Keratinocyte (primary cell): ENCODE measurements at regions not wholly inside any gene's neighbourhood (a gene's known extent, or its start where the extent isn't known, plus 50 kb on each side); places are given as distances from the start of the nearest gene placed in this dataset.

ENCODE experiments used
- DNase-seq: peaks from one replicate; pipeline ENCODE4 v3.0.0-alpha.2; 2011; ENCODE audit warnings: low read depth, missing footprints, low spot score
- FAIRE-seq: peaks from 2 replicates; lab custom pipeline; 2011; peaks lifted over from hg19 to GRCh38; lab: Jason Lieb, UNC
- H2AFZ ChIP-seq: 2 replicates; pipeline ENCODE4 v1.6.0; 2012; ENCODE audit warnings: low read length, control low read depth, inconsistent platforms; ENCODE audit not compliant: control insufficient read depth
- H3K27ac ChIP-seq: 2 replicates; pipeline ENCODE4 v1.5.1; 2011; ENCODE audit warnings: low read length; ENCODE audit not compliant: control insufficient read depth, insufficient read depth
- H3K27me3 ChIP-seq: 3 replicates; pipeline ENCODE4 v1.6.0; 2011; ENCODE audit warnings: low read length; ENCODE audit not compliant: control insufficient read depth, insufficient read depth; ENCODE audit errors: extremely low read depth
- H3K36me3 ChIP-seq, 2 experiments: 2 replicates in 1 of 2; 3 replicates in 1 of 2; pipeline ENCODE4 v1.5.1; 2011; ENCODE audit warnings: low read length in 2 of 2, mild to moderate bottlenecking in 1 of 2; ENCODE audit not compliant: control insufficient read depth in 2 of 2, insufficient read depth in 2 of 2; ENCODE audit errors: extremely low read depth in 1 of 2
- H3K4me1 ChIP-seq: 3 replicates; pipeline ENCODE4 v1.5.1; 2011; ENCODE audit warnings: low read length; ENCODE audit not compliant: control insufficient read depth, insufficient read depth; ENCODE audit errors: extremely low read depth
- H3K4me2 ChIP-seq: 3 replicates; pipeline ENCODE4 v1.6.0; 2011; ENCODE audit warnings: low read depth, low read length; ENCODE audit not compliant: control insufficient read depth, insufficient read depth; ENCODE audit errors: extremely low read depth
- H3K4me3 ChIP-seq, 3 experiments: fragments of 200-600 bp in 1 of 3; sonication (generic) in 1 of 3; 2 replicates in 2 of 3; 3 replicates in 1 of 3; pipeline ENCODE4 v1.5.1; 2011 to 2016; ENCODE audit warnings: low read length in 3 of 3, mild to moderate bottlenecking in 3 of 3, control low read depth in 2 of 3, inconsistent platforms in 1 of 3, low read depth in 1 of 3, mixed read lengths in 1 of 3, mixed run types in 1 of 3, moderate library complexity in 1 of 3; ENCODE audit not compliant: control insufficient read depth in 2 of 3, insufficient read depth in 2 of 3; ENCODE audit errors: extremely low read depth in 1 of 3
- H3K79me2 ChIP-seq: 2 replicates; pipeline ENCODE4 v1.6.0; 2012; ENCODE audit warnings: low read length; ENCODE audit not compliant: control insufficient read depth, insufficient read depth
- H3K9ac ChIP-seq: 3 replicates; pipeline ENCODE4 v1.6.0; 2011; ENCODE audit warnings: low read length; ENCODE audit not compliant: control insufficient read depth, insufficient read depth; ENCODE audit errors: extremely low read depth
- H3K9me1 ChIP-seq: 3 replicates; pipeline ENCODE4 v1.6.0; 2011; ENCODE audit warnings: low read length; ENCODE audit not compliant: control insufficient read depth, insufficient read depth; ENCODE audit errors: extremely low read depth
- H3K9me3 ChIP-seq: 2 replicates; pipeline ENCODE4 v1.5.1; 2012; ENCODE audit warnings: low read depth, low read length; ENCODE audit not compliant: control insufficient read depth
- H4K20me1 ChIP-seq: 3 replicates; pipeline ENCODE4 v1.6.0; 2011; ENCODE audit warnings: low read length; ENCODE audit not compliant: control insufficient read depth, insufficient read depth; ENCODE audit errors: extremely low read depth
- CTCF ChIP-seq, 3 experiments: IDR thresholded peaks in 1 of 3; conservative IDR thresholded peaks in 1 of 3; optimal IDR thresholded peaks in 1 of 3; 2 replicates in 2 of 3; 3 replicates in 1 of 3; pipeline versions ENCODE3 to v1.5.1; 2011; ENCODE audit warnings: low read length in 3 of 3, mild to moderate bottlenecking in 3 of 3, moderate library complexity in 2 of 3, control low read depth in 1 of 3, inconsistent platforms in 1 of 3; ENCODE audit not compliant: insufficient read depth in 2 of 3; ENCODE audit errors: extremely low read depth in 1 of 3
- EZH2 ChIP-seq: IDR thresholded peaks from one replicate; pipeline ENCODE4 v1.6.1; 2012; ENCODE audit warnings: inconsistent platforms, mild to moderate bottlenecking, low read length, moderate library complexity
- dilution Hi-C: fragments of 300-500 bp; cut with MboI; formaldehyde crosslinking; loops from one replicate; pipeline ENCODE4 v1.7.0; 2020; ENCODE audit warnings: low sequenced_read_pairs; ENCODE audit not compliant: extremely low pct_ligation_motif_present

GRCh38 chr12:38538319-38538718 lies 221.7 kb downstream of the ALG10B start:
- Histone ChIP-seq H3K4me3 (no peak overlapping the region), H4K20me1 (no peaks in the 10 kb centered on the region), H2AFZ (no peak overlapping the region), H3K36me3 (no peaks in the 10 kb centered on the region), H3K9ac (no peak overlapping the region), H3K79me2 (no peaks in the 10 kb centered on the region), H3K9me3 (no peaks in the 10 kb centered on the region), H3K27me3 (no peaks in the 10 kb centered on the region), H3K27ac (no peak overlapping the region), H3K4me1 (no peaks in the 10 kb centered on the region), H3K4me2 (no peak overlapping the region), H3K9me1 (no peaks in the 10 kb centered on the region)
- TF ChIP-seq CTCF (optimal IDR thresholded peaks at IDR 0.05 in 1 of 3, IDR thresholded peaks at IDR 0.05 in 1 of 3, conservative IDR thresholded peaks at IDR 0.05 in 1 of 3; ENCODE audit: extremely low read depth in 1 of 3, insufficient read depth in 2 of 3, low read length in 3 of 3) (no peak), EZH2 (no peak)
- FAIRE-seq (no peak), DNase-seq (no peak)
- dilution Hi-C loops = no loop called here

DNA sequence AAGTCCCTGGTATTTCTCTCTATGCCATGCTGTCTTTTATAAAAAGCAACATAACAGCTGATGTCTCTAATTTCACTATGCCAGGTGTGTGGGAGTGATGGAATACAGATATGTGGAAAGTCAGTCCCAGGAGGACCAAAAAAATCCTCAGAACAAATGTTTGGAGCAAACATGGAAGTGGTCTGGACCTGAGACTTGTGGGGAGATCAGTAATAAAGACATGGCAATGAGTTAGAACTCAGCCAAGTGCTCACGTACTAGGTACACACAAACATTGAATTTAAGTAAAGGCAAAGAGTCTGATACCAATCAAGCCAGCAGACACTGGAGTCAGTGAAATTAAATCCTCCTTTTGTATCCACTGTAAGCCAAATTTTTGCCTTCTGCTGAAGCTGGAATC lies 223.6 kb downstream of the ALG10B start:
- H3K9me1 ChIP-seq = no peaks in the 10 kb centered on the region
- dilution Hi-C loops = no loop called here
- no peak overlapping the region for H3K27ac ChIP-seq
- H3K4me1 ChIP-seq = no peaks in the 10 kb centered on the region
- H3K4me2 ChIP-seq = no peak overlapping the region
- H4K20me1 ChIP-seq = no peaks in the 10 kb centered on the region
- H3K4me3 ChIP-seq = no peak overlapping the region
- no peaks in the 10 kb centered on the region for H3K27me3 ChIP-seq
- FAIRE-seq (no peak), DNase-seq (no peak)
- H3K79me2 ChIP-seq = no peaks in the 10 kb centered on the region
- H2AFZ ChIP-seq = no peak overlapping the region
- no peaks in the 10 kb centered on the region for H3K9me3 ChIP-seq
- TF ChIP-seq CTCF (optimal IDR thresholded peaks at IDR 0.05 in 1 of 3, IDR thresholded peaks at IDR 0.05 in 1 of 3, conservative IDR thresholded peaks at IDR 0.05 in 1 of 3; ENCODE audit: extremely low read depth in 1 of 3, insufficient read depth in 2 of 3, low read length in 3 of 3) = no peak
- TF ChIP-seq EZH2 = no peak
- no peaks in the 10 kb centered on the region for H3K36me3 ChIP-seq
- H3K9ac ChIP-seq = no peak overlapping the region
